ENCODE measurements at regions not wholly inside any gene's neighbourhood (a gene's known extent, or its start where the extent isn't known, plus 50 kb on each side); places are given as distances from the start of the nearest gene placed in this dataset.

- peak; percentile 70 to 72 for DNase-seq
These were observed 91.2 kb upstream of the TNRC6C start for GRCh38 chr17:77867308-77867781.

GRCh38 chr17:77867976-77868713 lies 90.4 kb upstream of the TNRC6C start:
- DNase-seq: no peak

GRCh38 chr17:77869041-77869599 lies 89.4 kb upstream of the TNRC6C start:
- DNase-seq: no peak

GRCh38 chr17:77869665-77870132 lies 88.8 kb upstream of the TNRC6C start:
- DNase-seq: peak; percentile 70 to 78

GRCh38 chr17:77872199-77872598 lies 86.3 kb upstream of the TNRC6C start:
- DNase-seq: no peak

- DNase-seq: no peak
These were observed 85.6 kb upstream of the TNRC6C start for GRCh38 chr17:77872714-77873499.

- DNase-seq: no peak
These were observed 84.8 kb upstream of the TNRC6C start for GRCh38 chr17:77873500-77874302.

- DNase-seq: no peak
These were observed 84.0 kb upstream of the TNRC6C start for GRCh38 chr17:77874303-77875050.

GRCh38 chr17:77875051-77875780 lies 83.3 kb upstream of the TNRC6C start:
- no peak for DNase-seq

- peak; percentile 38 to 51 for DNase-seq
These were observed 82.5 kb upstream of the TNRC6C start for GRCh38 chr17:77875881-77876509.

- peak; percentile 33 to 48 for DNase-seq
These were observed 81.5 kb upstream of the TNRC6C start for GRCh38 chr17:77877036-77877435.

GRCh38 chr17:77877646-77878355 lies 80.7 kb upstream of the TNRC6C start:
- DNase-seq: no peak

- DNase-seq: no peak
These were observed 79.1 kb upstream of the TNRC6C start for GRCh38 chr17:77879226-77879895.

GRCh38 chr17:77879896-77880280 lies 78.6 kb upstream of the TNRC6C start:
- DNase-seq: no peak

GRCh38 chr17:77880711-77881450 lies 77.6 kb upstream of the TNRC6C start:
- no peak for DNase-seq

- peak; percentile 90 to 93 for DNase-seq
These were observed 77.0 kb upstream of the TNRC6C start for GRCh38 chr17:77881545-77881944.

GRCh38 chr17:77882040-77882439 lies 76.5 kb upstream of the TNRC6C start:
- no peak for DNase-seq

GRCh38 chr17:77882481-77883212 lies 75.9 kb upstream of the TNRC6C start:
- peak; percentile 91 to 92 for DNase-seq
